GM23338 (cell line): ENCODE measurements at regions not wholly inside any gene's neighbourhood (a gene's known extent, or its start where the extent isn't known, plus 50 kb on each side); places are given as distances from the start of the nearest gene placed in this dataset.

ENCODE experiments used
- ATAC-seq: fragments of 200-7000 bp; cut with Tn5 transposase; 3 replicates; pipeline ENCODE4 v1.9.1; 2020
- DNase-seq: peaks from one replicate; pipeline ENCODE4 v3.0.0-alpha.2; 2015; ENCODE audit warnings: low spot score
- H2AFZ ChIP-seq: fragments of 200-600 bp; sonication (generic); 2 replicates; pipeline ENCODE4 v1.8.0; 2016; ENCODE audit warnings: antibody characterized with exemption, mild to moderate bottlenecking, moderate library complexity
- H3F3A ChIP-seq: fragments of 200-600 bp; sonication (generic); replicated peaks from 2 replicates; pipeline ENCODE4 v1.8.0; 2017; ENCODE audit warnings: antibody characterized with exemption, mixed run types, low read depth
- H3K27ac ChIP-seq: fragments of 200-600 bp; sonication (generic); 2 replicates; pipeline ENCODE4 v1.6.1; 2016; ENCODE audit warnings: low read depth
- H3K27me3 ChIP-seq: fragments of 200-600 bp; sonication (generic); 2 replicates; pipeline ENCODE4 v1.8.0; 2016; ENCODE audit warnings: mild to moderate bottlenecking, mixed run types, moderate library complexity; ENCODE audit not compliant: insufficient read depth
- H3K36me3 ChIP-seq: fragments of 200-600 bp; sonication (generic); 2 replicates; pipeline ENCODE4 v1.8.0; 2016; ENCODE audit warnings: mild to moderate bottlenecking; ENCODE audit not compliant: insufficient read depth
- H3K4me1 ChIP-seq: fragments of 200-600 bp; sonication (generic); 2 replicates; pipeline ENCODE4 v1.8.0; 2016; ENCODE audit warnings: mild to moderate bottlenecking, moderate library complexity; ENCODE audit not compliant: insufficient read depth
- H3K4me2 ChIP-seq: fragments of 200-600 bp; sonication (generic); 2 replicates; pipeline ENCODE4 v1.7.1; 2017; ENCODE audit warnings: mixed run types
- H3K4me3 ChIP-seq: fragments of 200-600 bp; sonication (generic); 2 replicates; pipeline ENCODE4 v1.6.1; 2016; ENCODE audit warnings: mixed run types
- H3K79me2 ChIP-seq: fragments of 200-600 bp; sonication (generic); replicated peaks from 2 replicates; pipeline ENCODE4 v1.8.0; 2017; ENCODE audit warnings: mild to moderate bottlenecking; ENCODE audit not compliant: insufficient read depth
- H3K9me2 ChIP-seq: fragments of 200-600 bp; sonication (generic); 2 replicates; pipeline ENCODE4 v1.8.0; 2017; ENCODE audit not compliant: insufficient read depth
- H4K20me1 ChIP-seq: fragments of 200-600 bp; sonication (generic); replicated peaks from 2 replicates; pipeline ENCODE4 v1.8.0; 2017; ENCODE audit warnings: mild to moderate bottlenecking; ENCODE audit not compliant: insufficient read depth
- H3K27ac Mint-ChIP-seq: 2 replicates; pipeline ENCODE4 v1.8.0; 2020; ENCODE audit warnings: inconsistent platforms, mild to moderate bottlenecking, moderate library complexity, mixed read lengths
- H3K27me3 Mint-ChIP-seq: 3 replicates; pipeline ENCODE4 v1.8.0; 2022; ENCODE audit warnings: low read depth, mild to moderate bottlenecking, moderate library complexity, mixed read lengths, inconsistent platforms; ENCODE audit not compliant: insufficient read depth, poor library complexity
- H3K36me3 Mint-ChIP-seq: 3 replicates; pipeline ENCODE4 v1.8.0; 2021; ENCODE audit warnings: low read depth, mild to moderate bottlenecking, inconsistent platforms, moderate library complexity, mixed read lengths
- H3K4me1 Mint-ChIP-seq: 3 replicates; pipeline ENCODE4 v1.8.0; 2020; ENCODE audit warnings: mild to moderate bottlenecking, inconsistent platforms, mixed read lengths
- H3K4me3 Mint-ChIP-seq: 3 replicates; pipeline ENCODE4 v1.8.0; 2021; ENCODE audit warnings: moderate library complexity, mild to moderate bottlenecking, inconsistent platforms, mixed read lengths
- H3K9me3 Mint-ChIP-seq: 3 replicates; pipeline ENCODE4 v1.8.0; 2020; ENCODE audit warnings: moderate library complexity, mild to moderate bottlenecking, inconsistent platforms, mixed read lengths
- CTCF ChIP-seq, 2 experiments: fragments of 200-600 bp in 1 of 2; sonication (generic) in 1 of 2; conservative IDR thresholded peaks; 2 replicates each; pipeline versions ENCODE4 v1.5.1 to v1.6.1; 2016 to 2017; ENCODE audit warnings: antibody characterized with exemption in 2 of 2, low read depth in 2 of 2, mild to moderate bottlenecking in 2 of 2, moderate library complexity in 1 of 2
- ETS1 ChIP-seq: IDR thresholded peaks from 2 replicates; pipeline ENCODE4 v1.6.1; 2016; ENCODE audit warnings: antibody characterized with exemption
- EZH2 ChIP-seq: fragments of 200-600 bp; sonication (generic); IDR thresholded peaks from one replicate; pipeline ENCODE4 v1.8.0; 2017; ENCODE audit warnings: antibody characterized with exemption, mild to moderate bottlenecking, low read depth; ENCODE audit not compliant: unreplicated experiment
- JUNB ChIP-seq: IDR thresholded peaks from one replicate; pipeline ENCODE4 v1.6.1; 2016; ENCODE audit warnings: antibody characterized with exemption; ENCODE audit not compliant: unreplicated experiment
- POLR2AphosphoS5 ChIP-seq: IDR thresholded peaks from 2 replicates; pipeline ENCODE4 v1.6.1; 2016; ENCODE audit warnings: antibody characterized with exemption, low read depth
- STAT1 ChIP-seq: IDR thresholded peaks from one replicate; pipeline ENCODE4 v1.6.1; 2016; ENCODE audit warnings: antibody characterized with exemption; ENCODE audit not compliant: unreplicated experiment
- TF ChIP-seq, protein P1 (sequence below): IDR thresholded peaks from one replicate; pipeline ENCODE4 v1.6.1; 2018; ENCODE audit warnings: antibody characterized with exemption; ENCODE audit not compliant: unreplicated experiment

- peak overlapping the region; percentile 11 for H3K4me2 ChIP-seq
- no peak overlapping the region for H3K4me3 ChIP-seq
- TF ChIP-seq CTCF (conservative IDR thresholded peaks at IDR 0.05; ENCODE audit: low read depth in 2 of 2), result 0 out of 4 replicates have a peak, but pooled peaks of 1 of the 2 experiments have one; percentile 13
- no peak for TF ChIP-seq STAT1
- TF ChIP-seq, protein P1, sequence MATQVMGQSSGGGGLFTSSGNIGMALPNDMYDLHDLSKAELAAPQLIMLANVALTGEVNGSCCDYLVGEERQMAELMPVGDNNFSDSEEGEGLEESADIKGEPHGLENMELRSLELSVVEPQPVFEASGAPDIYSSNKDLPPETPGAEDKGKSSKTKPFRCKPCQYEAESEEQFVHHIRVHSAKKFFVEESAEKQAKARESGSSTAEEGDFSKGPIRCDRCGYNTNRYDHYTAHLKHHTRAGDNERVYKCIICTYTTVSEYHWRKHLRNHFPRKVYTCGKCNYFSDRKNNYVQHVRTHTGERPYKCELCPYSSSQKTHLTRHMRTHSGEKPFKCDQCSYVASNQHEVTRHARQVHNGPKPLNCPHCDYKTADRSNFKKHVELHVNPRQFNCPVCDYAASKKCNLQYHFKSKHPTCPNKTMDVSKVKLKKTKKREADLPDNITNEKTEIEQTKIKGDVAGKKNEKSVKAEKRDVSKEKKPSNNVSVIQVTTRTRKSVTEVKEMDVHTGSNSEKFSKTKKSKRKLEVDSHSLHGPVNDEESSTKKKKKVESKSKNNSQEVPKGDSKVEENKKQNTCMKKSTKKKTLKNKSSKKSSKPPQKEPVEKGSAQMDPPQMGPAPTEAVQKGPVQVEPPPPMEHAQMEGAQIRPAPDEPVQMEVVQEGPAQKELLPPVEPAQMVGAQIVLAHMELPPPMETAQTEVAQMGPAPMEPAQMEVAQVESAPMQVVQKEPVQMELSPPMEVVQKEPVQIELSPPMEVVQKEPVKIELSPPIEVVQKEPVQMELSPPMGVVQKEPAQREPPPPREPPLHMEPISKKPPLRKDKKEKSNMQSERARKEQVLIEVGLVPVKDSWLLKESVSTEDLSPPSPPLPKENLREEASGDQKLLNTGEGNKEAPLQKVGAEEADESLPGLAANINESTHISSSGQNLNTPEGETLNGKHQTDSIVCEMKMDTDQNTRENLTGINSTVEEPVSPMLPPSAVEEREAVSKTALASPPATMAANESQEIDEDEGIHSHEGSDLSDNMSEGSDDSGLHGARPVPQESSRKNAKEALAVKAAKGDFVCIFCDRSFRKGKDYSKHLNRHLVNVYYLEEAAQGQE, result no peak
- no peak for TF ChIP-seq EZH2
- Mint-ChIP-seq H3K27ac (no peak overlapping the region), H3K36me3 (peaks cover 17% of the 10 kb centered on the region), H3K9me3 (peaks cover 22% of the 10 kb centered on the region), H3K4me3 (no peak overlapping the region), H3K27me3 (peaks cover 2% of the 10 kb centered on the region), H3K4me1 (peaks cover 33% of the 10 kb centered on the region)
- H3K36me3 ChIP-seq, result no peaks in the 10 kb centered on the region; the same call in 1 of the 2 replicates
- 0 out of 2 replicates have a peak, but pooled peaks cover 5% of the 10 kb centered on the region for H3F3A ChIP-seq
- no peaks in the 10 kb centered on the region; the same call in 1 of the 2 replicates for H3K9me2 ChIP-seq
- ATAC-seq (no peak), DNase-seq (no peak)
- no peaks in the 10 kb centered on the region for H3K79me2 ChIP-seq
- peaks cover 37% of the 10 kb centered on the region for H3K4me1 ChIP-seq
- no peak overlapping the region for H2AFZ ChIP-seq
- no peaks in the 10 kb centered on the region for H4K20me1 ChIP-seq
- H3K27me3 ChIP-seq, result no peaks in the 10 kb centered on the region
- peak overlapping the region; percentile 61; the same call in 1 of the 2 replicates for H3K27ac ChIP-seq
Observed at GRCh38 chr2:215611609-215612386, 175.9 kb upstream of the FN1 start.

DNA sequence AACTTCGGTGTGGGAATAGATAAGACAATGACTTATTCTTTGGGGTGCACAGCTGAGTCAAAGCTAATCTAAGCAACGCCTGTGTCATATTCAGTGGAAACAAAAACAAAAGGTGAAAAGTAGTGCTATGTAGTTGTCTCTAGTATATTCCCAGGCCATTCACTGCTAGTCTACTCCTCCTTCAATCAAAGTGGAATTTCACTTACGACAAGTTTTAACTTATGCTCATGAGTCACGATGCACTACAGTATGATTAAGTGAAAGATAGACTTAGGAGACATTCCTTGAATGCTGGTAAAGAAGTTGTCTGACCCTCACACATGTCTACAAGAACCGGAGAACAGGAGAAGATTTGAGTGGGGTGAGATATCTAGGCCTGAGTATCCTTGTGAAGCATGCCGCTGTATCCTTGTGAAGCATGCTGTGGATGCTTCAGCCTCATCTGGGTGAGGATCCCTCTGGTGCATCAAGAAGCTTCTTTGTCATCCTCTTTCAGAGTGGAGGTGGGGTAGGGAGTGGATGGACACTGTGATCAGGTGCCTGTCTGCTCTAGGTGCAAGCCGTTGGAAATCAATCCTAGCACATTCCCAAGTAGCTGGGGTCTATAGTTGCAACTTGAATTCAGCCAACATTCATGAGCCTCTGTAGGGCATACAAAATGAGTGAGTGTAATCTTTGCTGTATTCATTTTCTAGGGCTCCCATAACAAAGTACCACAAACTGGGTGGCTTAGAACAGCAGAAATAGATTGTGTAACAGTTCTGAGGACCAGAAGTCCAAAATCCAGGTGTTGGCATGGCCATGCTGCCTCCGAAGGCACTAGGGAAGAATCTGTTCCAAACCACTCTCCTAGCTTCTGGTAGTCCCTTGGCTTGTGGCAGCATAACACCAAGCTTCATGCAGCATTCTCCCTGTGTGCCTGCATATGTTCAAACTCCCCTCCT lies 173.5 kb upstream of the FN1 start:
- no peaks in the 10 kb centered on the region for H3K27me3 Mint-ChIP-seq
- Histone ChIP-seq H4K20me1 (no peaks in the 10 kb centered on the region), H3K4me2 (no peak overlapping the region), H3K79me2 (no peaks in the 10 kb centered on the region), H3K9me2 (peaks cover 4% of the 10 kb centered on the region), H3K27ac (no peak overlapping the region; the same call in 1 of the 2 replicates), H3F3A (0 out of 2 replicates have a peak, but pooled peaks cover 5% of the 10 kb centered on the region), H3K4me1 (peaks cover 36% of the 10 kb centered on the region), H3K36me3 (no peaks in the 10 kb centered on the region), H3K4me3 (no peak overlapping the region), H3K27me3 (no peaks in the 10 kb centered on the region), H2AFZ (peak overlapping the region; percentile 28; the same call in 1 of the 2 replicates)
- H3K4me1 Mint-ChIP-seq, result peaks cover 31% of the 10 kb centered on the region
- H3K36me3 Mint-ChIP-seq, result peaks cover 3% of the 10 kb centered on the region
- H3K27ac Mint-ChIP-seq, result no peak overlapping the region; the same call in 1 of the 2 replicates
- no peak for DNase-seq
- TF ChIP-seq ETS1 (no peak), STAT1 (no peak), JUNB (no peak), POLR2AphosphoS5 (no peak)
- TF ChIP-seq, protein P1, result no peak
- ATAC-seq, result no peak
- H3K9me3 Mint-ChIP-seq, result peaks cover 6% of the 10 kb centered on the region
- H3K4me3 Mint-ChIP-seq, result no peak overlapping the region
